B cell (primary cell): ENCODE measurements at regions not wholly inside any gene's neighbourhood (a gene's known extent, or its start where the extent isn't known, plus 50 kb on each side); places are given as distances from the start of the nearest gene placed in this dataset.

Source experiments
- ATAC-seq: fragments of 200-7000 bp; cut with Tn5 transposase; one replicate; pipeline ENCODE4 v1.10.0; 2021; ENCODE audit warnings: low read depth, mild to moderate bottlenecking, moderate number of reproducible peaks, moderate library complexity
- CTCF ChIA-PET: fragments of 350-600 bp; sonication (Branson Sonifier 250); formaldehyde crosslinking; loops from one replicate; lab custom pipeline; 2021; ENCODE audit warnings: antibody characterized with exemption, inconsistent platforms; lab: Charles Lee
- POLR2A ChIA-PET: fragments of 350-600 bp; sonication (Branson Sonifier 250); formaldehyde crosslinking; loops from one replicate; lab custom pipeline; 2021; ENCODE audit warnings: antibody characterized with exemption; lab: Charles Lee
- DNase-seq: peaks from one replicate; pipeline ENCODE4 v3.0.0; 2013
- H2AFZ ChIP-seq: 2 replicates; pipeline ENCODE4 v1.6.1; 2012; ENCODE audit warnings: mild to moderate bottlenecking, low read depth, low read length; ENCODE audit not compliant: insufficient read depth, poor library complexity, severe bottlenecking
- H3K27ac ChIP-seq, 2 donors: 1 replicate in 1 of 2; 2 replicates in 1 of 2; pipeline ENCODE4 v1.5.1; 2012 to 2013; ENCODE audit warnings: low read length in 2 of 2, mild to moderate bottlenecking in 2 of 2, moderate library complexity in 1 of 2
- H3K27me3 ChIP-seq, 4 experiments: fragments of 200-600 bp in 1 of 4; sonication (generic) in 1 of 4; replicated peaks in 1 of 4; 1 replicate in 2 of 4; 2 replicates in 2 of 4; pipeline versions ENCODE4 v1.6.1 to v1.7.0; 2013 to 2016; ENCODE audit warnings: low read length in 3 of 4, mild to moderate bottlenecking in 2 of 4, mixed read lengths in 1 of 4, moderate library complexity in 1 of 4; ENCODE audit not compliant: insufficient read depth in 4 of 4, control insufficient read depth in 3 of 4; ENCODE audit errors: control extremely low read depth in 1 of 4
- H3K36me3 ChIP-seq, 2 experiments: replicated peaks in 1 of 2; 1 replicate in 1 of 2; 2 replicates in 1 of 2; pipeline versions ENCODE4 v1.6.1 to v1.7.1; 2013; ENCODE audit warnings: low read length in 1 of 2; ENCODE audit not compliant: insufficient read depth in 2 of 2, control insufficient read depth in 1 of 2; ENCODE audit errors: control extremely low read depth in 1 of 2, extremely low read depth in 1 of 2
- H3K4me1 ChIP-seq, 2 donors: fragments of 200-600 bp in 1 of 2; sonication (generic) in 1 of 2; 1 replicate in 1 of 2; 2 replicates in 1 of 2; pipeline versions ENCODE4 v1.5.1 to v1.6.1; 2013 to 2017; ENCODE audit warnings: low read length in 2 of 2; ENCODE audit not compliant: control insufficient read depth in 2 of 2, insufficient read depth in 2 of 2
- H3K4me2 ChIP-seq: replicated peaks from 2 replicates; pipeline ENCODE3; 2012; ENCODE audit warnings: mild to moderate bottlenecking, low read depth, low read length; ENCODE audit not compliant: poor library complexity, severe bottlenecking
- H3K4me3 ChIP-seq, 5 experiments: fragments of 200-600 bp in 1 of 5; sonication (generic) in 1 of 5; 1 replicate in 3 of 5; 2 replicates in 2 of 5; pipeline versions ENCODE4 v1.5.1 to v1.7.0; 2011 to 2016; ENCODE audit warnings: low read length in 4 of 5, mild to moderate bottlenecking in 4 of 5, low read depth in 2 of 5, control low read depth in 1 of 5, moderate library complexity in 1 of 5; ENCODE audit not compliant: insufficient read depth in 1 of 5; ENCODE audit errors: control extremely low read depth in 1 of 5, extremely low read depth in 1 of 5
- H3K79me2 ChIP-seq: fragments of 200-600 bp; sonication (generic); one replicate; pipeline ENCODE4 v1.6.0; 2016; ENCODE audit warnings: low read length; ENCODE audit not compliant: control insufficient read depth, insufficient read depth
- H3K9ac ChIP-seq: fragments of 200-600 bp; sonication (generic); 2 replicates; pipeline ENCODE4 v1.6.1; 2017; ENCODE audit warnings: mild to moderate bottlenecking, low read length, moderate library complexity
- H3K9me3 ChIP-seq, 3 donors: one replicate each; pipeline versions ENCODE4 v1.6.1 to v1.7.1; 2013; ENCODE audit warnings: low read length in 2 of 3; ENCODE audit not compliant: control insufficient read depth in 2 of 3, insufficient read depth in 1 of 3; ENCODE audit errors: control extremely low read depth in 1 of 3
- H4K20me1 ChIP-seq: 2 replicates; pipeline ENCODE4 v1.6.0; 2012; ENCODE audit warnings: mild to moderate bottlenecking, low read length; ENCODE audit not compliant: insufficient read depth, control insufficient read depth, poor library complexity, severe bottlenecking
- H3K27ac Mint-ChIP-seq: one replicate; pipeline ENCODE4 v1.8.0; 2021; ENCODE audit warnings: mixed read lengths
- H3K27me3 Mint-ChIP-seq: one replicate; pipeline ENCODE4 v1.8.0; 2021; ENCODE audit warnings: mixed read lengths
- H3K4me1 Mint-ChIP-seq: one replicate; pipeline ENCODE4 v1.8.0; 2021; ENCODE audit warnings: mixed read lengths
- H3K4me3 Mint-ChIP-seq: one replicate; pipeline ENCODE4 v1.8.0; 2021; ENCODE audit warnings: mixed read lengths
- H3K9me3 Mint-ChIP-seq: one replicate; pipeline ENCODE4 v1.8.0; 2022; ENCODE audit warnings: mixed read lengths; ENCODE audit not compliant: insufficient read depth
- EZH2 ChIP-seq: IDR thresholded peaks from 2 replicates; pipeline ENCODE4 v1.6.1; 2012; ENCODE audit warnings: borderline replicate concordance, low read depth, mild to moderate bottlenecking, moderate library complexity, low read length; ENCODE audit not compliant: insufficient read depth, poor library complexity, severe bottlenecking
- WGBS: methylation state at CpG from one replicate; pipeline ENCODE4 v1.1.5; 2013; ENCODE audit warnings: missing lambda C conversion rate; ENCODE audit not compliant: insufficient coverage; 5-methylcytosine and 5-hydroxymethylcytosine counted together
- intact Hi-C: fragments of 100-400 bp; cut with micrococcal nuclease; formaldehyde crosslinking; loops from one replicate; pipeline ENCODE4 v1.10.0; 2022
- TF ChIP-seq, protein P1 (sequence below): fragments of 200-600 bp; IDR thresholded peaks from one replicate; pipeline ENCODE4 v1.8.0; 2022; ENCODE audit warnings: antibody characterized with exemption, mild to moderate bottlenecking

DNA sequence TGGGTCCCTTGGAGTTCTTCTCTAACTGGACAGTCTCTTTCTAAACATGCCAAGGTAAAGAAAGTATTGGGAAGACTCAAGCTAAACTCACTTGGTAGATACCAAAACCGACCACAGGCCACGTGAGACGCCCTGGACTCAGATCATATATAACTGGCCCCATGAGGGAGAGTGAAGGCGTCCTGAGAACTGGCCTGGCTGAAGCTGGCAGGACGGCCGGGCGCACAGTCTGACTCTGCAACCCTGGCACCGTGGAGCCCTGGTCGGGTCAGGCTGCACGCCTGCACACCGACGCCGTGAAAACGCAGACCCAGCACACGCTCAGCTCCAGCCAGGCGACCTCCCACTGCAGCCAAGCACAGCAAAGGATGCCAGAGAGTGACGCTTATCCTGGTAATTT, 122.5 kb upstream of the SPACA7 start:
- Histone ChIP-seq H3K4me3 (no peak overlapping the region), H3K9ac (no peak overlapping the region), H3K4me2 (no peak overlapping the region), H3K27ac (no peak overlapping the region), H3K9me3 (peaks cover 0 to 26% (median 0%) of the 10 kb centered on the region in 3 donors), H3K36me3 (no peaks in the 10 kb centered on the region), H3K79me2 (no peaks in the 10 kb centered on the region), H2AFZ (no peak overlapping the region), H3K4me1 (no peaks in the 10 kb centered on the region), H4K20me1 (no peaks in the 10 kb centered on the region), H3K27me3 (no peaks in the 10 kb centered on the region)
- DNase-seq (no peak), ATAC-seq (no peak)
- intact Hi-C loops: no loop called here
- ChIA-PET POLR2A (no interaction called here), CTCF (no interaction called here)
- 96% methylated on average over 15 of the region's 17 CpGs for WGBS
- peaks cover 4% of the 10 kb centered on the region for H3K9me3 Mint-ChIP-seq
- H3K4me3 Mint-ChIP-seq: no peak overlapping the region
- H3K4me1 Mint-ChIP-seq: no peaks in the 10 kb centered on the region
- H3K27ac Mint-ChIP-seq: no peak overlapping the region
- no peak for TF ChIP-seq EZH2
- TF ChIP-seq, protein P1, sequence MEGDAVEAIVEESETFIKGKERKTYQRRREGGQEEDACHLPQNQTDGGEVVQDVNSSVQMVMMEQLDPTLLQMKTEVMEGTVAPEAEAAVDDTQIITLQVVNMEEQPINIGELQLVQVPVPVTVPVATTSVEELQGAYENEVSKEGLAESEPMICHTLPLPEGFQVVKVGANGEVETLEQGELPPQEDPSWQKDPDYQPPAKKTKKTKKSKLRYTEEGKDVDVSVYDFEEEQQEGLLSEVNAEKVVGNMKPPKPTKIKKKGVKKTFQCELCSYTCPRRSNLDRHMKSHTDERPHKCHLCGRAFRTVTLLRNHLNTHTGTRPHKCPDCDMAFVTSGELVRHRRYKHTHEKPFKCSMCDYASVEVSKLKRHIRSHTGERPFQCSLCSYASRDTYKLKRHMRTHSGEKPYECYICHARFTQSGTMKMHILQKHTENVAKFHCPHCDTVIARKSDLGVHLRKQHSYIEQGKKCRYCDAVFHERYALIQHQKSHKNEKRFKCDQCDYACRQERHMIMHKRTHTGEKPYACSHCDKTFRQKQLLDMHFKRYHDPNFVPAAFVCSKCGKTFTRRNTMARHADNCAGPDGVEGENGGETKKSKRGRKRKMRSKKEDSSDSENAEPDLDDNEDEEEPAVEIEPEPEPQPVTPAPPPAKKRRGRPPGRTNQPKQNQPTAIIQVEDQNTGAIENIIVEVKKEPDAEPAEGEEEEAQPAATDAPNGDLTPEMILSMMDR: no peak
- peaks cover 10% of the 10 kb centered on the region for H3K27me3 Mint-ChIP-seq

- TF ChIP-seq, protein P1: no peak
- TF ChIP-seq EZH2: no peak
- H3K27ac ChIP-seq: no peak overlapping the region
- intact Hi-C loops: no loop called here
- H3K36me3 ChIP-seq: no peaks in the 10 kb centered on the region
- H3K27me3 ChIP-seq: no peaks in the 10 kb centered on the region
- H3K4me1 Mint-ChIP-seq: no peaks in the 10 kb centered on the region
- H3K27me3 Mint-ChIP-seq: peaks cover 10% of the 10 kb centered on the region
- ChIA-PET POLR2A (no interaction called here), CTCF (no interaction called here)
- no peak overlapping the region for H3K27ac Mint-ChIP-seq
- H3K9ac ChIP-seq: no peak overlapping the region
- H3K79me2 ChIP-seq: no peaks in the 10 kb centered on the region
- H3K4me3 ChIP-seq: no peak overlapping the region
- no peak overlapping the region for H2AFZ ChIP-seq
- H3K4me3 Mint-ChIP-seq: no peak overlapping the region
- ATAC-seq: no peak
- H3K9me3 ChIP-seq: peaks cover 0 to 26% (median 0%) of the 10 kb centered on the region in 3 donors
- 81% methylated on average over 19 of the region's 25 CpGs for WGBS
- H3K4me1 ChIP-seq: no peaks in the 10 kb centered on the region
- no peak overlapping the region for H3K4me2 ChIP-seq
- no peaks in the 10 kb centered on the region for H4K20me1 ChIP-seq
- no peak for DNase-seq
- peaks cover 4% of the 10 kb centered on the region for H3K9me3 Mint-ChIP-seq
Observed at GRCh38 chr13:112254061-112254818, 121.9 kb upstream of the SPACA7 start.
